Liver (tissue), 3 donors: ENCODE measurements at regions not wholly inside any gene's neighbourhood (a gene's known extent, or its start where the extent isn't known, plus 50 kb on each side); places are given as distances from the start of the nearest gene placed in this dataset.

Experiments used
- FOXA2 ChIP-seq: IDR thresholded peaks from 2 replicates; pipeline ENCODE4 v1.6.1; 2016; ENCODE audit warnings: antibody characterized with exemption
- GABPA ChIP-seq, 2 donors: IDR thresholded peaks in 1 of 2; conservative IDR thresholded peaks in 1 of 2; 2 replicates each; pipeline ENCODE4 v1.6.1; 2016; ENCODE audit warnings: antibody characterized with exemption in 2 of 2, mild to moderate bottlenecking in 1 of 2, moderate library complexity in 1 of 2
- JUND ChIP-seq, 2 donors: IDR thresholded peaks; 2 replicates each; pipeline ENCODE4 v1.6.1; 2016; ENCODE audit warnings: antibody characterized with exemption in 2 of 2
- MAX ChIP-seq: IDR thresholded peaks from 2 replicates; pipeline ENCODE4 v1.6.1; 2016; ENCODE audit warnings: antibody characterized with exemption
- TF ChIP-seq, protein P1 (sequence below): fragments of 150-350 bp; IDR thresholded peaks from 2 replicates; pipeline ENCODE4 v1.5.1; 2017; ENCODE audit warnings: improper control_type of control experiment, low read depth, low read length; ENCODE audit not compliant: missing input control
- donor health status: healthy.
- donor health status: healthy.

DNA sequence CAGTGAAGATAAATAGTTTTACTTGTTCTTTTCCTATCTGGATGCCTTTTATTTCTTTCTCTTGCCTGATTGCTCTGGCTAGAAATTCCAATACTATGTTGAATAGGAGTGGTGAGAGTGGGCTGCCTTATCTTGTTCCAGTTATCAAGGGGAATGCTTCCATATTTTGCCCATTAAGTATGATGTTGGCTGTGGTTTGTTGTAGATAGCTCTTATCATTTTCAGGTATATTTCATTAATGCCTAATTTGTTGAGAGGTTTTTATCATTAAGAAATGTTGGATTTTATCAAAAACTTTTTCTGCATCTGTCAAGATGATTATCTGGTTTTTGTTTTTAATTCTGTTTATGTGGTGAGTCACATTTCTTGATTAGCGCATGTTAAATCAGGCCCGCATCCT lies 655.8 kb downstream of the NUP35 start:
- TF ChIP-seq MAX = no peak
- TF ChIP-seq JUND (IDR thresholded peaks at IDR 0.05) = no peak
- no peak for TF ChIP-seq GABPA (IDR thresholded peaks at IDR 0.05 in 1 of 2, conservative IDR thresholded peaks at IDR 0.05 in 1 of 2)
- TF ChIP-seq, protein P1, sequence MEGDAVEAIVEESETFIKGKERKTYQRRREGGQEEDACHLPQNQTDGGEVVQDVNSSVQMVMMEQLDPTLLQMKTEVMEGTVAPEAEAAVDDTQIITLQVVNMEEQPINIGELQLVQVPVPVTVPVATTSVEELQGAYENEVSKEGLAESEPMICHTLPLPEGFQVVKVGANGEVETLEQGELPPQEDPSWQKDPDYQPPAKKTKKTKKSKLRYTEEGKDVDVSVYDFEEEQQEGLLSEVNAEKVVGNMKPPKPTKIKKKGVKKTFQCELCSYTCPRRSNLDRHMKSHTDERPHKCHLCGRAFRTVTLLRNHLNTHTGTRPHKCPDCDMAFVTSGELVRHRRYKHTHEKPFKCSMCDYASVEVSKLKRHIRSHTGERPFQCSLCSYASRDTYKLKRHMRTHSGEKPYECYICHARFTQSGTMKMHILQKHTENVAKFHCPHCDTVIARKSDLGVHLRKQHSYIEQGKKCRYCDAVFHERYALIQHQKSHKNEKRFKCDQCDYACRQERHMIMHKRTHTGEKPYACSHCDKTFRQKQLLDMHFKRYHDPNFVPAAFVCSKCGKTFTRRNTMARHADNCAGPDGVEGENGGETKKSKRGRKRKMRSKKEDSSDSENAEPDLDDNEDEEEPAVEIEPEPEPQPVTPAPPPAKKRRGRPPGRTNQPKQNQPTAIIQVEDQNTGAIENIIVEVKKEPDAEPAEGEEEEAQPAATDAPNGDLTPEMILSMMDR = no peak
- TF ChIP-seq FOXA2 = no peak
